Ishikawa (cell line): ENCODE measurements at regions not wholly inside any gene's neighbourhood (a gene's known extent, or its start where the extent isn't known, plus 50 kb on each side); places are given as distances from the start of the nearest gene placed in this dataset.

Experiments
- CEBPB ChIP-seq: IDR thresholded peaks from 2 replicates; pipeline ENCODE4 v1.6.1; 2012
- CREB1 ChIP-seq: IDR thresholded peaks from 2 replicates; pipeline ENCODE4 v1.6.1; 2012; ENCODE audit warnings: low read depth
- EGR1 ChIP-seq: IDR thresholded peaks from 2 replicates; pipeline ENCODE4 v1.6.1; 2012
- EP300 ChIP-seq: IDR thresholded peaks from 2 replicates; pipeline ENCODE4 v1.6.1; 2012; ENCODE audit warnings: borderline replicate concordance
- FOXM1 ChIP-seq: IDR thresholded peaks from 2 replicates; pipeline ENCODE4 v1.6.1; 2012; ENCODE audit warnings: low read depth, borderline replicate concordance
- NFIC ChIP-seq: IDR thresholded peaks from 2 replicates; pipeline ENCODE4 v1.6.1; 2012
- RAD21 ChIP-seq: IDR thresholded peaks from 2 replicates; pipeline ENCODE4 v1.6.1; 2012; ENCODE audit warnings: low read depth
- TCF12 ChIP-seq: IDR thresholded peaks from 2 replicates; pipeline ENCODE4 v1.6.1; 2012; ENCODE audit warnings: low read depth
- TEAD4 ChIP-seq: IDR thresholded peaks from 2 replicates; pipeline ENCODE4 v1.6.1; 2012
- ZBTB7A ChIP-seq: IDR thresholded peaks from 2 replicates; pipeline ENCODE4 v1.6.1; 2012; ENCODE audit warnings: low read depth
- TF ChIP-seq, protein P1 (sequence below): IDR thresholded peaks from 2 replicates; pipeline ENCODE4 v1.6.1; 2012
- TF ChIP-seq, protein P2 (sequence below): IDR thresholded peaks from 2 replicates; pipeline ENCODE4 v1.6.1; 2012
- TF ChIP-seq, protein P3 (sequence below): IDR thresholded peaks from 2 replicates; pipeline ENCODE4 v1.6.1; 2012; ENCODE audit warnings: low read depth, mild to moderate bottlenecking

DNA sequence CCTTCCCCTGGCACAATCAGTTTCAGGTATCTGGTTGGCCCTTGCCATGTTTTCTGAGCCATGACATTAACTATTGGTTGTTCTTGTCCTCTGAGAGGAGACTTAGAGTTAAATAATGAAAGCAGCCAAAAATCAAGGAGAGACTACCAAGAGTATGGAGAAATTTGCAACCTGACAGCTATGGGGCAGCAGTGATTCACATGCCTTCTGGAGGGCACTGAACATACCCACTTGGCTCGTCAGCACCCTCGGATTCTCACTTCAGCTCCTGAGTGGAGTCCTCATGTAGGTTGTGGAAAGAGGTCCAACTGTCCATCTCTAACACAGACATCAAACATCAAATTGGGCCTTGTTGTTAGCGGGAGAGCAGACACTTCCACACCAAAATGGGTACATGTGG is 265.6 kb downstream of the EBLN2 start:
- TF ChIP-seq, protein P1, sequence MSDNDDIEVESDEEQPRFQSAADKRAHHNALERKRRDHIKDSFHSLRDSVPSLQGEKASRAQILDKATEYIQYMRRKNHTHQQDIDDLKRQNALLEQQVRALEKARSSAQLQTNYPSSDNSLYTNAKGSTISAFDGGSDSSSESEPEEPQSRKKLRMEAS = no peak
- TF ChIP-seq EGR1 = no peak
- TF ChIP-seq RAD21 = no peak
- no peak for TF ChIP-seq EP300
- no peak for TF ChIP-seq CREB1
- no peak for TF ChIP-seq TEAD4
- no peak for TF ChIP-seq NFIC
- no peak for TF ChIP-seq ZBTB7A
- TF ChIP-seq, protein P2, sequence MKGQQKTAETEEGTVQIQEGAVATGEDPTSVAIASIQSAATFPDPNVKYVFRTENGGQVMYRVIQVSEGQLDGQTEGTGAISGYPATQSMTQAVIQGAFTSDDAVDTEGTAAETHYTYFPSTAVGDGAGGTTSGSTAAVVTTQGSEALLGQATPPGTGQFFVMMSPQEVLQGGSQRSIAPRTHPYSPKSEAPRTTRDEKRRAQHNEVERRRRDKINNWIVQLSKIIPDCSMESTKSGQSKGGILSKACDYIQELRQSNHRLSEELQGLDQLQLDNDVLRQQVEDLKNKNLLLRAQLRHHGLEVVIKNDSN = no peak
- no peak for TF ChIP-seq FOXM1
- TF ChIP-seq CEBPB = no peak
- TF ChIP-seq TCF12 = no peak
- TF ChIP-seq, protein P3, sequence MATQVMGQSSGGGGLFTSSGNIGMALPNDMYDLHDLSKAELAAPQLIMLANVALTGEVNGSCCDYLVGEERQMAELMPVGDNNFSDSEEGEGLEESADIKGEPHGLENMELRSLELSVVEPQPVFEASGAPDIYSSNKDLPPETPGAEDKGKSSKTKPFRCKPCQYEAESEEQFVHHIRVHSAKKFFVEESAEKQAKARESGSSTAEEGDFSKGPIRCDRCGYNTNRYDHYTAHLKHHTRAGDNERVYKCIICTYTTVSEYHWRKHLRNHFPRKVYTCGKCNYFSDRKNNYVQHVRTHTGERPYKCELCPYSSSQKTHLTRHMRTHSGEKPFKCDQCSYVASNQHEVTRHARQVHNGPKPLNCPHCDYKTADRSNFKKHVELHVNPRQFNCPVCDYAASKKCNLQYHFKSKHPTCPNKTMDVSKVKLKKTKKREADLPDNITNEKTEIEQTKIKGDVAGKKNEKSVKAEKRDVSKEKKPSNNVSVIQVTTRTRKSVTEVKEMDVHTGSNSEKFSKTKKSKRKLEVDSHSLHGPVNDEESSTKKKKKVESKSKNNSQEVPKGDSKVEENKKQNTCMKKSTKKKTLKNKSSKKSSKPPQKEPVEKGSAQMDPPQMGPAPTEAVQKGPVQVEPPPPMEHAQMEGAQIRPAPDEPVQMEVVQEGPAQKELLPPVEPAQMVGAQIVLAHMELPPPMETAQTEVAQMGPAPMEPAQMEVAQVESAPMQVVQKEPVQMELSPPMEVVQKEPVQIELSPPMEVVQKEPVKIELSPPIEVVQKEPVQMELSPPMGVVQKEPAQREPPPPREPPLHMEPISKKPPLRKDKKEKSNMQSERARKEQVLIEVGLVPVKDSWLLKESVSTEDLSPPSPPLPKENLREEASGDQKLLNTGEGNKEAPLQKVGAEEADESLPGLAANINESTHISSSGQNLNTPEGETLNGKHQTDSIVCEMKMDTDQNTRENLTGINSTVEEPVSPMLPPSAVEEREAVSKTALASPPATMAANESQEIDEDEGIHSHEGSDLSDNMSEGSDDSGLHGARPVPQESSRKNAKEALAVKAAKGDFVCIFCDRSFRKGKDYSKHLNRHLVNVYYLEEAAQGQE = no peak
